ENCODE measurements at regions not wholly inside any gene's neighbourhood (a gene's known extent, or its start where the extent isn't known, plus 50 kb on each side); places are given as distances from the start of the nearest gene placed in this dataset.

- H2BK5ac ChIP-seq (ENCODE audit: low read depth, low read length, poor library complexity, severe bottlenecking): no peak overlapping the region
- no peak overlapping the region for H3K23ac ChIP-seq (ENCODE audit: low read depth, low read length)
- H4K5ac ChIP-seq (ENCODE audit: low read depth, low read length): no peak overlapping the region
- no peak for TF ChIP-seq MAFK (IDR thresholded peaks at IDR 0.05; ENCODE audit: low read depth, low read length)
- TF ChIP-seq, protein P1, sequence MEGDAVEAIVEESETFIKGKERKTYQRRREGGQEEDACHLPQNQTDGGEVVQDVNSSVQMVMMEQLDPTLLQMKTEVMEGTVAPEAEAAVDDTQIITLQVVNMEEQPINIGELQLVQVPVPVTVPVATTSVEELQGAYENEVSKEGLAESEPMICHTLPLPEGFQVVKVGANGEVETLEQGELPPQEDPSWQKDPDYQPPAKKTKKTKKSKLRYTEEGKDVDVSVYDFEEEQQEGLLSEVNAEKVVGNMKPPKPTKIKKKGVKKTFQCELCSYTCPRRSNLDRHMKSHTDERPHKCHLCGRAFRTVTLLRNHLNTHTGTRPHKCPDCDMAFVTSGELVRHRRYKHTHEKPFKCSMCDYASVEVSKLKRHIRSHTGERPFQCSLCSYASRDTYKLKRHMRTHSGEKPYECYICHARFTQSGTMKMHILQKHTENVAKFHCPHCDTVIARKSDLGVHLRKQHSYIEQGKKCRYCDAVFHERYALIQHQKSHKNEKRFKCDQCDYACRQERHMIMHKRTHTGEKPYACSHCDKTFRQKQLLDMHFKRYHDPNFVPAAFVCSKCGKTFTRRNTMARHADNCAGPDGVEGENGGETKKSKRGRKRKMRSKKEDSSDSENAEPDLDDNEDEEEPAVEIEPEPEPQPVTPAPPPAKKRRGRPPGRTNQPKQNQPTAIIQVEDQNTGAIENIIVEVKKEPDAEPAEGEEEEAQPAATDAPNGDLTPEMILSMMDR (conservative IDR thresholded peaks at IDR 0.05; ENCODE audit: low read depth, low read length): no peak
- TF ChIP-seq MAZ (IDR thresholded peaks at IDR 0.05; ENCODE audit: borderline replicate concordance, low read depth, low read length): no peak
- no peak for TF ChIP-seq SMC3 (IDR thresholded peaks at IDR 0.05; ENCODE audit: low read depth, low read length)
- TF ChIP-seq RAD21 (IDR thresholded peaks at IDR 0.05; ENCODE audit: low read length): no peak
- no peak for TF ChIP-seq MXI1 (IDR thresholded peaks at IDR 0.05; ENCODE audit: borderline replicate concordance, low read depth, low read length)
- no peak for TF ChIP-seq RCOR1 (IDR thresholded peaks at IDR 0.05; ENCODE audit: insufficient replicate concordance, low read length)
- no peak for TF ChIP-seq POLR2A (IDR thresholded peaks at IDR 0.05; ENCODE audit: low read depth, low read length)
- TF ChIP-seq RFX5 (IDR thresholded peaks at IDR 0.05; ENCODE audit: low read depth, low read length): no peak
- TF ChIP-seq NFE2L2 (IDR thresholded peaks at IDR 0.05; ENCODE audit: low read depth, low read length): no peak
- no peak for TF ChIP-seq CEBPB (IDR thresholded peaks at IDR 0.05; ENCODE audit: low read depth, low read length)
- TF ChIP-seq, protein P2, sequence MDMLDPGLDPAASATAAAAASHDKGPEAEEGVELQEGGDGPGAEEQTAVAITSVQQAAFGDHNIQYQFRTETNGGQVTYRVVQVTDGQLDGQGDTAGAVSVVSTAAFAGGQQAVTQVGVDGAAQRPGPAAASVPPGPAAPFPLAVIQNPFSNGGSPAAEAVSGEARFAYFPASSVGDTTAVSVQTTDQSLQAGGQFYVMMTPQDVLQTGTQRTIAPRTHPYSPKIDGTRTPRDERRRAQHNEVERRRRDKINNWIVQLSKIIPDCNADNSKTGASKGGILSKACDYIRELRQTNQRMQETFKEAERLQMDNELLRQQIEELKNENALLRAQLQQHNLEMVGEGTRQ (IDR thresholded peaks at IDR 0.05; ENCODE audit: low read depth, low read length): no peak
- TF ChIP-seq FOS (IDR thresholded peaks at IDR 0.05; ENCODE audit: low read depth, low read length): no peak
- no peak for TF ChIP-seq ELK1 (IDR thresholded peaks at IDR 0.05; ENCODE audit: borderline replicate concordance, low read depth, low read length)
- TF ChIP-seq CHD1 (IDR thresholded peaks at IDR 0.05; ENCODE audit: low read depth, low read length): no peak
- H3K4ac ChIP-seq (ENCODE audit: low read depth, low read length): no peak overlapping the region
- POLR2A ChIA-PET (ENCODE audit: unreplicated experiment): no interaction called here
- no peak overlapping the region for H2BK120ac ChIP-seq (ENCODE audit: low read depth, low read length)
- H4K91ac ChIP-seq (ENCODE audit: insufficient read depth, low read depth, low read length): no peak overlapping the region
- no peaks in the 10 kb centered on the region for H3K36me3 ChIP-seq (ENCODE audit: control insufficient read depth, insufficient read depth, low read length)
- CTCF ChIA-PET: interaction anchor here (0.6 kb wide), 1 partner anchor 975 kb away, joined by 4 read pairs; no protein-coding TSS in a partner anchor
- H3K79me1 ChIP-seq (ENCODE audit: low read depth in 1 of 2, low read length in 2 of 2): no peaks in the 10 kb centered on the region
- no peak overlapping the region for H2BK20ac ChIP-seq (ENCODE audit: low read depth, low read length)
- no peak overlapping the region for H2AK9ac ChIP-seq (replicated peaks; ENCODE audit: low read depth, low read length, poor library complexity)
- H3K4me2 ChIP-seq (ENCODE audit: low read depth, low read length): no peak overlapping the region
- no peak overlapping the region for H3K56ac ChIP-seq (ENCODE audit: extremely low read depth, insufficient read depth, low read length)
- no peak overlapping the region for H3K4me3 ChIP-seq (ENCODE audit: insufficient read depth, low read depth, low read length)
- H3K27ac ChIP-seq (ENCODE audit: insufficient read depth, low read length): no peak overlapping the region
- BruUV-seq (replicated peaks): no TSS peak
- H3K9ac ChIP-seq (ENCODE audit: low read depth, low read length): no peak overlapping the region
- no peak overlapping the region for H2BK15ac ChIP-seq (ENCODE audit: low read depth, low read length)
- dilution Hi-C loops (cut with HindIII; ENCODE audit: low sequenced_read_pairs, unreplicated experiment): no loop called here
- H3K4me1 ChIP-seq (ENCODE audit: control insufficient read depth, insufficient read depth, low read length): no peaks in the 10 kb centered on the region
- in situ Hi-C loops (cut with MboI; ENCODE audit: low sequenced_read_pairs): no loop called here
- H3K14ac ChIP-seq (replicated peaks; ENCODE audit: low read depth, low read length): no peak overlapping the region
- no peak for DNase-seq
- ATAC-seq (ENCODE audit: low read depth): no peak
- no peak overlapping the region for H2AK5ac ChIP-seq (ENCODE audit: low read depth, low read length)
- no peaks in the 10 kb centered on the region for H4K20me1 ChIP-seq (ENCODE audit: insufficient read depth, low read length)
- no peaks in the 10 kb centered on the region for H3K9me1 ChIP-seq (ENCODE audit: insufficient read depth, low read length)
- H3K27me3 ChIP-seq (ENCODE audit: control insufficient read depth, insufficient read depth, low read length): peaks cover 4% of the 10 kb centered on the region; the same call in 1 of the 2 replicates
- H2AFZ ChIP-seq (replicated peaks; ENCODE audit: low read length, poor library complexity): no peak overlapping the region
- H3K18ac ChIP-seq (ENCODE audit: low read depth, low read length): no peak overlapping the region
- no peak overlapping the region for H4K8ac ChIP-seq (ENCODE audit: low read depth in 2 of 2, low read length in 2 of 2)
- intact Hi-C loops (cut with micrococcal nuclease): no loop called here
- H3K9me3 ChIP-seq (ENCODE audit: control insufficient read depth, insufficient read depth, low read length): no peaks in the 10 kb centered on the region
Measured at GRCh38 chr20:58125726-58126125, 102.7 kb downstream of the ANKRD60 start.

All from IMR-90 (cell line).